Fibroblast of lung (primary cell): ENCODE measurements at regions not wholly inside any gene's neighbourhood (a gene's known extent, or its start where the extent isn't known, plus 50 kb on each side); places are given as distances from the start of the nearest gene placed in this dataset.

Experiments used
- DNase-seq, 2 donors: peaks; one replicate each; pipeline versions ENCODE4 v3.0.0 to v3.0.0-alpha.2; 2010; ENCODE audit warnings: low read depth in 2 of 2
- H2AFZ ChIP-seq: 2 replicates; pipeline ENCODE4 v1.5.1; 2012; ENCODE audit warnings: low read length, control low read depth, inconsistent platforms
- H3K27ac ChIP-seq: 2 replicates; pipeline ENCODE4 v1.5.1; 2011; ENCODE audit warnings: low read length, control low read depth; ENCODE audit not compliant: insufficient read depth
- H3K27me3 ChIP-seq: 2 replicates; pipeline ENCODE4 v1.5.1; 2011; ENCODE audit warnings: mild to moderate bottlenecking, low read length; ENCODE audit not compliant: control insufficient read depth, insufficient read depth
- H3K36me3 ChIP-seq: 2 replicates; pipeline ENCODE4 v1.5.1; 2011; ENCODE audit warnings: low read length; ENCODE audit not compliant: control insufficient read depth, insufficient read depth
- H3K4me1 ChIP-seq: 2 replicates; pipeline ENCODE4 v1.5.1; 2011; ENCODE audit warnings: low read length; ENCODE audit not compliant: control insufficient read depth, insufficient read depth; ENCODE audit errors: extremely low read depth
- H3K4me2 ChIP-seq: 2 replicates; pipeline ENCODE4 v1.5.1; 2011; ENCODE audit warnings: low read length, control low read depth; ENCODE audit not compliant: insufficient read depth; ENCODE audit errors: extremely low read depth
- H3K4me3 ChIP-seq, 4 experiments: fragments of 200-600 bp in 1 of 4; sonication (generic) in 1 of 4; replicated peaks in 1 of 4; 2 replicates each; pipeline ENCODE4 v1.5.1; 2011 to 2016; ENCODE audit warnings: low read length in 4 of 4, low read depth in 3 of 4, mild to moderate bottlenecking in 3 of 4, control low read depth in 2 of 4, inconsistent platforms in 1 of 4, mixed read lengths in 1 of 4; ENCODE audit not compliant: insufficient read depth in 1 of 4; ENCODE audit errors: control extremely low read depth in 1 of 4
- H3K79me2 ChIP-seq: 2 replicates; pipeline ENCODE4 v1.5.1; 2012; ENCODE audit warnings: mild to moderate bottlenecking, low read length, inconsistent platforms; ENCODE audit not compliant: control insufficient read depth, insufficient read depth
- H3K9ac ChIP-seq: 2 replicates; pipeline ENCODE4 v1.5.1; 2011; ENCODE audit warnings: mild to moderate bottlenecking, low read length, control low read depth; ENCODE audit not compliant: insufficient read depth
- H3K9me3 ChIP-seq: 2 replicates; pipeline ENCODE4 v1.5.1; 2012; ENCODE audit warnings: low read depth, low read length; ENCODE audit not compliant: control insufficient read depth, insufficient read depth
- H4K20me1 ChIP-seq: 2 replicates; pipeline ENCODE4 v1.5.1; 2011; ENCODE audit warnings: low read length; ENCODE audit not compliant: control insufficient read depth, insufficient read depth; ENCODE audit errors: extremely low read depth
- EZH2 ChIP-seq: IDR thresholded peaks from 2 replicates; pipeline ENCODE4 v1.5.1; 2012; ENCODE audit warnings: low read length, control low read depth, mild to moderate bottlenecking; ENCODE audit errors: missing control alignments
- TF ChIP-seq, protein P1 (sequence below), 2 donors: IDR thresholded peaks in 1 of 2; conservative IDR thresholded peaks in 1 of 2; 1 replicate in 1 of 2; 2 replicates in 1 of 2; pipeline ENCODE4 v1.5.1; 2011 to 2012; ENCODE audit warnings: low read length in 2 of 2, control low read depth in 1 of 2, inconsistent platforms in 1 of 2, low read depth in 1 of 2, mild to moderate bottlenecking in 1 of 2

DNA sequence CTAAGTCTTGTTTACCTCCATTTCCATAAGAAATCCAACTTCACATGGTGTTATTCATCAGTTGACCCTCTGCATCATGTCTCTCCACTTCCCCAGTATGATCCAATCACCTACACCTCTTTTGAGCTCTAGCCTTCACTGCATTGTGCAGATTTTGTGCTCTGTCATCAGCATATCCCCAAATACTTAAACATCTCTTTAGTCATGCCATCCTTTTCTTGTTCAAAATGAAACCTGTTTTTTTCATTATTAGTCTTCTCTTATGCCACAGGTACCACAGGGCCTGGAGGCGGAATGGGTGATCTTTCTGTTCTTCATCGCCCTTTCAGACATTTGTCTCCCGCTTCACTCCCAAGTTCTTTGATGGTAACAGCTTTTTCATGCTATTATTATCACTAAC, 382.7 kb upstream of the GALNTL6 start:
- DNase-seq = no peak
- H3K4me3 ChIP-seq = no peak overlapping the region
- TF ChIP-seq, protein P1, sequence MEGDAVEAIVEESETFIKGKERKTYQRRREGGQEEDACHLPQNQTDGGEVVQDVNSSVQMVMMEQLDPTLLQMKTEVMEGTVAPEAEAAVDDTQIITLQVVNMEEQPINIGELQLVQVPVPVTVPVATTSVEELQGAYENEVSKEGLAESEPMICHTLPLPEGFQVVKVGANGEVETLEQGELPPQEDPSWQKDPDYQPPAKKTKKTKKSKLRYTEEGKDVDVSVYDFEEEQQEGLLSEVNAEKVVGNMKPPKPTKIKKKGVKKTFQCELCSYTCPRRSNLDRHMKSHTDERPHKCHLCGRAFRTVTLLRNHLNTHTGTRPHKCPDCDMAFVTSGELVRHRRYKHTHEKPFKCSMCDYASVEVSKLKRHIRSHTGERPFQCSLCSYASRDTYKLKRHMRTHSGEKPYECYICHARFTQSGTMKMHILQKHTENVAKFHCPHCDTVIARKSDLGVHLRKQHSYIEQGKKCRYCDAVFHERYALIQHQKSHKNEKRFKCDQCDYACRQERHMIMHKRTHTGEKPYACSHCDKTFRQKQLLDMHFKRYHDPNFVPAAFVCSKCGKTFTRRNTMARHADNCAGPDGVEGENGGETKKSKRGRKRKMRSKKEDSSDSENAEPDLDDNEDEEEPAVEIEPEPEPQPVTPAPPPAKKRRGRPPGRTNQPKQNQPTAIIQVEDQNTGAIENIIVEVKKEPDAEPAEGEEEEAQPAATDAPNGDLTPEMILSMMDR (conservative IDR thresholded peaks at IDR 0.05 in 1 of 2, IDR thresholded peaks at IDR 0.05 in 1 of 2; ENCODE audit: low read depth in 1 of 2, low read length in 2 of 2) = no peak
- no peak for TF ChIP-seq EZH2
- no peaks in the 10 kb centered on the region for H3K4me1 ChIP-seq
- H4K20me1 ChIP-seq = no peaks in the 10 kb centered on the region
- no peaks in the 10 kb centered on the region for H3K27me3 ChIP-seq
- H3K9ac ChIP-seq = no peak overlapping the region
- no peaks in the 10 kb centered on the region for H3K79me2 ChIP-seq
- H3K4me2 ChIP-seq = no peak overlapping the region
- H3K9me3 ChIP-seq = no peaks in the 10 kb centered on the region
- H3K27ac ChIP-seq = no peak overlapping the region
- H2AFZ ChIP-seq = no peak overlapping the region
- H3K36me3 ChIP-seq = no peaks in the 10 kb centered on the region

DNA sequence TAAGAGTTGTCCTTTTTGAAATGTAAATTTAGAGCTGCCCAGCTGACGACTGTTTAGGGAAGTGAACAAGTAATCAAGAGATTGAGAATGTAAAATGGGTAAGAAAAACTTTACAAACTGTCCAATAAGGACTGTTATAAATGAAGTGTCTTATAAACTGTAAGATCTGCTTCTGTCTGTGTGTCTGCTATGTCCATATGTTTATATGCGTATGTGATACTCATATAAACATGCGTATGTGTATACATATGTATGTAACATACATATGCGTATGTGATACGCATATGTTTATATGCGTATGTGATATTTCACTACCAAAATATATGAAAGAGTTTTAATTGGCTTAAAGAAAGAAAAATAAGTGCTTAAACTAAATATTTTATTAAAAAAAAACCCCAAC, 416.0 kb upstream of the GALNTL6 start:
- no peaks in the 10 kb centered on the region for H3K36me3 ChIP-seq

DNA sequence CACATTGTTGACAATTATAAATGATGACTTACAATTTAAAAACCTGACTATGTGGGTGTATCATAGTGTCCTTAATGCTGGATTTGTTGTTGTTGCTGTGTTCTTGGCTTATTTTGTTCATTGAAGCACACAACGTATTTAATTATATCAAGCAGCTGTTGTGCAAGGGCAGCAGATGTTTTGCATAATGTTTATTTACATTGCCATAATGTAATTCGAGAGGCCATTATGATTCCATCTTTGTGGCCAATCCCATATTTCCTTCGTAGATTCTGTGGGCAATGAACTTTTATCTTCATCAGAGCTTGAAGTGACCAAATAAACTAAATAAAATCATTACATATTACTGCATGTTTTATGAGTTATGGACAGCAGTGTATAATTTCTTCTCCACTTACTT, 422.6 kb upstream of the GALNTL6 start:
- TF ChIP-seq, protein P1 (conservative IDR thresholded peaks at IDR 0.05 in 1 of 2, IDR thresholded peaks at IDR 0.05 in 1 of 2; ENCODE audit: low read depth in 1 of 2, low read length in 2 of 2) = no peak
- TF ChIP-seq EZH2 = no peak
- Histone ChIP-seq H3K4me1 (no peaks in the 10 kb centered on the region), H3K79me2 (no peaks in the 10 kb centered on the region), H3K36me3 (no peaks in the 10 kb centered on the region), H3K9me3 (no peaks in the 10 kb centered on the region), H3K4me3 (no peak overlapping the region), H3K27me3 (no peaks in the 10 kb centered on the region), H3K9ac (no peak overlapping the region), H2AFZ (no peak overlapping the region), H3K4me2 (no peak overlapping the region), H4K20me1 (no peaks in the 10 kb centered on the region), H3K27ac (no peak overlapping the region)
- DNase-seq = no peak

More for the DNA sequence above, 416.0 kb upstream of the GALNTL6 start:
- no peak for DNase-seq
- no peaks in the 10 kb centered on the region for H3K9me3 ChIP-seq
- H3K4me1 ChIP-seq = no peaks in the 10 kb centered on the region
- H3K9ac ChIP-seq = no peak overlapping the region
- no peak overlapping the region for H3K27ac ChIP-seq
- no peaks in the 10 kb centered on the region for H3K79me2 ChIP-seq
- no peaks in the 10 kb centered on the region for H4K20me1 ChIP-seq
- H3K4me2 ChIP-seq = no peak overlapping the region
- H3K27me3 ChIP-seq = no peaks in the 10 kb centered on the region
- H2AFZ ChIP-seq = no peak overlapping the region
- TF ChIP-seq, protein P1 (conservative IDR thresholded peaks at IDR 0.05 in 1 of 2, IDR thresholded peaks at IDR 0.05 in 1 of 2; ENCODE audit: low read depth in 1 of 2, low read length in 2 of 2) = no peak
- no peak for TF ChIP-seq EZH2
- no peak overlapping the region for H3K4me3 ChIP-seq
